NB4 (cell line): ENCODE measurements at regions not wholly inside any gene's neighbourhood (a gene's known extent, or its start where the extent isn't known, plus 50 kb on each side); places are given as distances from the start of the nearest gene placed in this dataset.

ENCODE experiments used
- MAX ChIP-seq: IDR thresholded peaks from 2 replicates; pipeline ENCODE4 v1.6.1; 2011; ENCODE audit warnings: low read depth, low read length
- MYC ChIP-seq: IDR thresholded peaks from 2 replicates; pipeline ENCODE4 v1.6.1; 2011; ENCODE audit warnings: low read depth, low read length
- POLR2A ChIP-seq: IDR thresholded peaks from 2 replicates; pipeline ENCODE4 v1.6.1; 2011; ENCODE audit warnings: mild to moderate bottlenecking; ENCODE audit not compliant: insufficient read length; ENCODE audit errors: extremely low read depth
- TF ChIP-seq, protein P1 (sequence below): IDR thresholded peaks from one replicate; pipeline ENCODE4 v1.5.1; 2012; ENCODE audit warnings: low read depth, low read length

GRCh38 chr11:119793335-119793984 is 64.5 kb upstream of the NECTIN1 start:
- TF ChIP-seq, protein P1, sequence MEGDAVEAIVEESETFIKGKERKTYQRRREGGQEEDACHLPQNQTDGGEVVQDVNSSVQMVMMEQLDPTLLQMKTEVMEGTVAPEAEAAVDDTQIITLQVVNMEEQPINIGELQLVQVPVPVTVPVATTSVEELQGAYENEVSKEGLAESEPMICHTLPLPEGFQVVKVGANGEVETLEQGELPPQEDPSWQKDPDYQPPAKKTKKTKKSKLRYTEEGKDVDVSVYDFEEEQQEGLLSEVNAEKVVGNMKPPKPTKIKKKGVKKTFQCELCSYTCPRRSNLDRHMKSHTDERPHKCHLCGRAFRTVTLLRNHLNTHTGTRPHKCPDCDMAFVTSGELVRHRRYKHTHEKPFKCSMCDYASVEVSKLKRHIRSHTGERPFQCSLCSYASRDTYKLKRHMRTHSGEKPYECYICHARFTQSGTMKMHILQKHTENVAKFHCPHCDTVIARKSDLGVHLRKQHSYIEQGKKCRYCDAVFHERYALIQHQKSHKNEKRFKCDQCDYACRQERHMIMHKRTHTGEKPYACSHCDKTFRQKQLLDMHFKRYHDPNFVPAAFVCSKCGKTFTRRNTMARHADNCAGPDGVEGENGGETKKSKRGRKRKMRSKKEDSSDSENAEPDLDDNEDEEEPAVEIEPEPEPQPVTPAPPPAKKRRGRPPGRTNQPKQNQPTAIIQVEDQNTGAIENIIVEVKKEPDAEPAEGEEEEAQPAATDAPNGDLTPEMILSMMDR = no peak
- no peak for TF ChIP-seq POLR2A
- no peak for TF ChIP-seq MYC
- no peak for TF ChIP-seq MAX
